LHCN-M2 (cell line): ENCODE measurements at regions not wholly inside any gene's neighbourhood (a gene's known extent, or its start where the extent isn't known, plus 50 kb on each side); places are given as distances from the start of the nearest gene placed in this dataset.
"Not testable (repeated sequence)": the region's sequence is repeated elsewhere in the genome, so short reads cannot be mapped to it uniquely, and the experiment has no call there.

ENCODE experiments used
- DNase-seq: peaks from one replicate; pipeline ENCODE4 v3.0.0-alpha.2; 2012; ENCODE audit warnings: low read depth

DNA sequence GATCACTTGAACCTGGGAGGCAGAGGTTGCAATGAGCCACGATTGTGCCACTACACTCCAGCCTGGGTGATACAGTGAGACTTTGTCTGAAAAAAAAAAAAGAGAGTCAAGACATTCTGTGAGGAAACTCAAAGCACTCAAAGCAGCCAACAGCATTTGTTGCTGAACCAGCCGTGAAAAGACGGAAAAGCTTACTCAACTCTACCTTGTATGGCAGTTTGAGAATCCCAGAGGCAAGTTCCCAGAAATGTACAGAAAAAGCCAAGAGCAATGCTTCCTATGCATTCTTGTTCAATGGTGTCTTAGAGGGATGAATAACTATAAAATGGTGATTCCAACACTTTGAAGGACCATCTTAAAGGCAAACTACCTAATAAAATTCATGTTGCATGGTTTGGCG is 170.2 kb downstream of the HSD17B3 start:
- no peak for DNase-seq

- no peak for DNase-seq
Measured at GRCh38 chr9:96130970-96131369, 171.0 kb downstream of the HSD17B3 start.

DNA sequence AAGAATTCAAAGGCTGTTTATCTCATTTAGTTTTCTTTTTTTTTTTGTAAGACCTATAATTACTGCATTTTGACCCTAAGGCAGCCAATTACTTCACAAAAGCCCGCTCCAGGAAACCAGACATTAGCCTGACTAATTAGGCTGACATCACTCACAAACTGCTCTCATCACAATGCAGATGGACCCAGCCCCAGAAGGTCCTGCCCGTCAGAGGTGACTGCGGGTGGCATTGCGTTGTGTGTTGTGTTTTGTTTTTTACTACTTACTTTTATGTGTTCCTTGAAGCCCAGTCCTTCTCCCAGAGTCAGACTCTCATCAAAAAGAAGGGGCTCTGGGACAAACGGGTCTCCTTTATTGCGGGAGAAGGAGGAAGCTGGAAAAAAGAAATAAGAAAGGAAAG is 172.2 kb downstream of the HSD17B3 start:
- DNase-seq: no peak

GRCh38 chr9:96128880-96129279 is 173.1 kb downstream of the HSD17B3 start:
- no peak for DNase-seq

DNA sequence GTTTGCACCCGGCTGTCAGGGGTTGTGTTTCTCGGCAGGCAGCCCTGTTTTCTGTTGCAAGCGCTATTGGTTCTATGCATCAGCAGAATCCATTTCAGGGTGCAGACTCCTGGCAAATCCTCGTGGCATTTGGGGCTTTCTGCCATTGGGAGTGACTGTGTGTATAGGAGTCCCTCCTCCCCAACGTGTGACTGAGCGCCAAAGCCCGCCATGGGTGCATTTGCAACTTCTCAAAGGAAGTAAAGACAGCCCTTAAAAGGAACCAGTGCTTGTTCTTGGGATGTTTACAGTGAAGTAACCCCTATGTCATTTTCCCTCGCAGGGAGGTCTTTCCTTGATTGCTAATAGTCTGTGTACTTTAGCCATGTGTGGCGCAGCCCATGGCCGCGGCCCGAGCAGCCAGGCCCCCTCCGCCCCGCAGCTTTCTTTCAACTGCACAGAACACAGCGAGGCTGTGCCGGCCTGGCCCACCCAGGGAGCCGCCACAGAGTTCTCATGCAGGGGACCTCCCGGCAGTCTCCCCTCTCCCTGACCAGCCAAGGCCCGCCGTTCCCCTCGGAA is 175.6 kb downstream of the HSD17B3 start:
- no peak for DNase-seq

GRCh38 chr9:96125624-96126023 is 176.4 kb downstream of the HSD17B3 start:
- no peak for DNase-seq

DNA sequence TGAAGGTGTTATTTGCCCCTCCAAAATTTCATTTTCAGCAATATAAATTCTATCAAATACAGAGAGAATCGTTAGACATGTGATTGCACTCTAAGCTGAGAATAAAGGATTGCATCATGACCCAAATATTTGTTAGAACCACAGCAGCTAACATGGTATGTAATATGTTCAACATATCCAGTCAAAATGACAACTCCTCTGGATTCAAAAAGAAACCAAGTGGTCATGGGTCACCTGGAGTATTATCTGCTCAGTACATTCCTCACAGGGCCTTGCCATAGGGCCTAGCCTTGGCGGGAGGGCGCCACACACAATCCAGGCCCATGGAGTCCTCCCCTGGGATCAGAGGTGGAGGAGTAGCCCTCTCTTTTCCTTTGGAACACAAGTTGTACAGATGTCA is 179.2 kb downstream of the HSD17B3 start:
- DNase-seq: peak; percentile 26

GRCh38 chr9:96122282-96122681 is 179.7 kb downstream of the HSD17B3 start:
- DNase-seq: no peak

DNA sequence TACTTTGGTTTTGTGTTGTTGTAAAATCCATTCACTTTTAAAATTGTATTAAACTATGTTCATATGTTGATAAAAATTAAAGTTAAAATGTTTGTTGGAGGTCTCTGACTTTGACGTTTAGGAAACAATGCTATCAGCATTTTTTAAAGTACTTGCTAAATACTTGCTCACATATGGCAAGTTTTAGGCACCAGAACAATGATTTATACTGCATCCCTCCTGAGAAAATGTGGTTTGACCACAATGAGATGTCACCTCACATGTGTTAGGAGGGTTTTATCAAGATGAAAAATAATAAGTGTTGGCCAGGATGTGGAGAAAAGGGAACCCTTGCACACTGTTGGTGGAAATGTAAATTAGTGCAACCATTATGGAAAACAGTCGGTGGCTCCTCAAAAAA is 180.8 kb downstream of the HSD17B3 start:
- DNase-seq: no peak

GRCh38 chr9:96117398-96118080 is 184.4 kb downstream of the HSD17B3 start:
- DNase-seq: no peak

- DNase-seq: no peak
Measured at GRCh38 chr9:96116275-96117064, 185.5 kb downstream of the HSD17B3 start.

GRCh38 chr9:96115836-96116235 is 186.1 kb downstream of the HSD17B3 start:
- no peak for DNase-seq

DNA sequence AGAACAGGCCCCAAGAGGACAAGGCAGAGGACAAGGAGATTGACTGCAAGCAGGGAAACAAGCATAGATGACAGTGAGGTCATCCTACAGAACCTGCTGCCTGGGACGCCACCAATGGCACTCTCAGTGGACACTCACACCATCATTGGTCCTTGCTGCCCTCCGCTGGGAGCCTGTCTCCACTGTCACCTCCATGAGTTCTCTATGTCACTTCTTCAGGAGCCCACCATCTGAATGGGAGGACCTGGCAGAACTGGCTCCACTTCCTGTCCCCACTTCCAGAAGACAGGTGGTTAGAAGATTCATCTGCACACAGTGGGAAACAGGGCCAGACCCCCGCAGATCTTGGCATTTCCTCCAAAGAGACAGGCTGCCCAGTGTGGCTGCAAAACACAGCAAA is 188.9 kb downstream of the HSD17B3 start:
- DNase-seq: no peak

GRCh38 chr9:96109680-96110351 is 192.2 kb downstream of the HSD17B3 start:
- DNase-seq: no peak

- DNase-seq: no peak
Measured at GRCh38 chr9:96108691-96109380, 193.1 kb downstream of the HSD17B3 start.

DNA sequence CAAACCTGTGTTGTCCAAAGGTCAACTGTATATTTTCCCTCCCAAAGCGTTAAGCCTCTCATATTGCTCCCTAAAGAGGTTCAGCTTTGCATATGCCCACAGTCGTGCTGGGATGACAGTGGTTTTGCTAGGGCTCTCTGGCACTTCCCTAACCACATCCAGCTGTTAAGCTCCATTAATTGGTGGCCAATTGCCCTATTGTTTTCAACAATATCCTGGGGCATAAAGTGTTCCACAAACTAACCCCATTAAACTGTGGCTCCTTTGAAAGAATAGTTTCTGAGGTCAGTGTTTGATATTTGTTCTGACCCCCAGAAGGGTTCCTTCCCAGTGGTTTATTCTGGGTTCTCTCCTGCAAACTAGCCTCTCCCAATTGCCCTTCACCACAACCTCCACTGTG is 194.5 kb downstream of the HSD17B3 start:
- DNase-seq: no peak

- no peak for DNase-seq
Measured at GRCh38 chr9:96100385-96101300, 201.3 kb downstream of the HSD17B3 start.

GRCh38 chr9:96090630-96091029 is 211.3 kb downstream of the HSD17B3 start:
- not testable (repeated sequence) for DNase-seq

GRCh38 chr9:96089452-96090085 is 212.4 kb downstream of the HSD17B3 start:
- no peak for DNase-seq

DNA sequence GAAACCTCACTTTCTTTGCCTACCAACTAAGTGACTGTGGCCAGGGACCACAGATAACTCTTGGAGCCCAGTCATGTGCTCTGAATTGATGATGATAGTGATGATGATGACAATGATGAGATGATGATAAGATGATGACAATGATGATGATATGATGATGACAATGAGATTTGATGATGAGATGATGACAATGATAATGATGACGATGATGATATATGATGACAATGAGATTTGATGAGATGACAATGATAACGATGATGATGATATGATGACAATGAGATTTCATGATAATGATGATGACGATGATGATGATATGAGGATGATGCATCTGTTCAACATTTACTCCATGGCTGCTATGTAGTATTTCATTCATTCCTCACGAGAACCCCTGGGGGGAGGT is 213.0 kb downstream of the ERCC6L2 start:
- DNase-seq: no peak
